Aorta (tissue), 5 donors: ENCODE measurements at regions not wholly inside any gene's neighbourhood (a gene's known extent, or its start where the extent isn't known, plus 50 kb on each side); places are given as distances from the start of the nearest gene placed in this dataset.

Source experiments
- ATAC-seq: fragments of 200-7000 bp; cut with Tn5 transposase; one replicate; pipeline ENCODE4 v1.9.1; 2022; ENCODE audit warnings: moderate library complexity; ENCODE audit not compliant: low FRiP score
- DNase-seq, 2 donors: peaks; one replicate each; pipeline ENCODE4 v3.0.0-alpha.2; 2020
- H3K27ac ChIP-seq, 2 donors: one replicate each; pipeline ENCODE4 v1.5.1; 2013; ENCODE audit warnings: low read length in 2 of 2, mild to moderate bottlenecking in 2 of 2, moderate library complexity in 2 of 2, control low read depth in 1 of 2, inconsistent platforms in 1 of 2, low read depth in 1 of 2
- H3K27me3 ChIP-seq, 2 donors: one replicate each; pipeline ENCODE4 v1.6.1; 2013; ENCODE audit warnings: control low read depth in 1 of 2, low read length in 1 of 2, mild to moderate bottlenecking in 1 of 2, moderate library complexity in 1 of 2; ENCODE audit not compliant: insufficient read depth in 2 of 2, control insufficient read depth in 1 of 2
- H3K36me3 ChIP-seq, 2 donors: one replicate each; pipeline ENCODE4 v1.6.1; 2013; ENCODE audit warnings: control low read depth in 1 of 2, low read length in 1 of 2, mild to moderate bottlenecking in 1 of 2; ENCODE audit not compliant: insufficient read depth in 2 of 2, control insufficient read depth in 1 of 2
- H3K4me1 ChIP-seq, 2 donors: one replicate each; pipeline ENCODE4 v1.6.1; 2013; ENCODE audit warnings: low read length in 2 of 2, control low read depth in 1 of 2, mild to moderate bottlenecking in 1 of 2, moderate library complexity in 1 of 2; ENCODE audit not compliant: insufficient read depth in 2 of 2, control insufficient read depth in 1 of 2
- H3K4me3 ChIP-seq, 2 donors: one replicate each; pipeline ENCODE4 v1.5.1; 2013; ENCODE audit warnings: low read length in 2 of 2, control low read depth in 1 of 2, mild to moderate bottlenecking in 1 of 2
- H3K9me3 ChIP-seq: one replicate; pipeline ENCODE4 v1.6.1; 2013; ENCODE audit warnings: mild to moderate bottlenecking, low read length; ENCODE audit not compliant: control insufficient read depth
- WGBS, 2 donors: extraction: QIAGEN DNeasy Blood & Tissue Kit; methylation state at CpG; one replicate each; pipeline ENCODE4 v1.1.7; 2013; 5-methylcytosine and 5-hydroxymethylcytosine counted together
- intact Hi-C, 2 donors: fragments of 100-400 bp; cut with DNase I; formaldehyde crosslinking; loops; one replicate each; pipeline versions ENCODE4 v1.14.2 to v1.15.0; 2022
- donor health status: healthy with polysubstance abuse.
- donor health status: Bipolar disorder and iron deficiency.
- donor health status: DM: no; HTN: no; CAD: no.
- donor health status: DM: no; HTN: no; CAD: no.
- donor health status: DM: yes; HTN: yes; CAD: no.

GRCh38 chr1:162951553-162952315 is 90.8 kb upstream of the CCDC190 start:
- 90 to 96% methylated on average over 2 of the region's 2 CpGs for WGBS, 2 donors
- no peak overlapping the region for H3K4me3 ChIP-seq
- H3K9me3 ChIP-seq: no peaks in the 10 kb centered on the region
- peaks cover 0 to 1% of the 10 kb centered on the region in 2 donors for H3K27me3 ChIP-seq
- no peak overlapping the region for H3K27ac ChIP-seq
- no peak for ATAC-seq
- DNase-seq: no peak
- intact Hi-C loops: no loop called here
- H3K36me3 ChIP-seq: no peaks in the 10 kb centered on the region
- no peaks in the 10 kb centered on the region for H3K4me1 ChIP-seq

DNA sequence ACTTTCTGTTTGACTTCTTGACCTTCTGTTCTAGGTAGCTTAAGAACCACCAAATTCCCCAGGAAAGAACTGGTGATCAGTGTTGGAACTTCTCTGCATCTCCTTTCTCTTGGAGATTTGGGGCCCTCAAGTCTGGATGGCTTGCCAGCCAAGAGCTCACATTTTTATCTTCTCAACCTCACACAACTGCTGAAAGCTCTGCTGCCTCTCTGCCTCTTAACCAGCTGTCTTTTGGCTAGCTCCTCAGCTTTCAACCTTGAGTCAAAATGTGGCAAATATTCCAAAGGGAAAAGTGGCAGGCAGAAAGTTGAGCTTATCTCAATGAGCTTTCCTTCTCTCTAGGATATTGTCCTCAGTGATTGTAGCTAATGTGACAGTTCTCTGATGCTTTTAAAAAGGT is 89.2 kb upstream of the CCDC190 start:
- intact Hi-C loops: no loop called here
- no peaks in the 10 kb centered on the region for H3K9me3 ChIP-seq
- no peaks in the 10 kb centered on the region for H3K4me1 ChIP-seq
- DNase-seq (no peak), ATAC-seq (no peak)
- H3K36me3 ChIP-seq: no peaks in the 10 kb centered on the region
- no peak overlapping the region for H3K27ac ChIP-seq
- no peaks in the 10 kb centered on the region for H3K27me3 ChIP-seq
- no peak overlapping the region for H3K4me3 ChIP-seq

DNA sequence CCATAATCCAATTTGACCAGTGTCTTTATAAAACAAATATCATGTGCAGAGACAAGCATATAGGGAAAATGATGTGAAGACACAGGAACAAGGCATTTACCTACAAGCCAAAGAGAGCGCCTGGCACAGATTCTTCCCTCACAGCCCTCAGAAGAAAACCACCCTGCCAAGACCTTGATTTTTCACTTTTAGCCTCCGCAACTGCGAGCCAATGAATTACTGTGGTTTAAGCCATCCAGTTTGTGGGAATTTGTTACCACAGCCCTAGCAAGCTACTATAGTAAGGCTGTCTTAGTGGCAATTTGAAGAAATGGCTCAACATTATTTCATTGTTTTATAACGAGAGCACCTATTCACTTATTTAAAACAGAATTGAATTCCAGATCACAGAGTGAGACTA is 85.7 kb upstream of the CCDC190 start:
- Histone ChIP-seq H3K27me3 (no peaks in the 10 kb centered on the region), H3K4me3 (no peak overlapping the region), H3K36me3 (no peaks in the 10 kb centered on the region), H3K4me1 (no peaks in the 10 kb centered on the region), H3K9me3 (no peaks in the 10 kb centered on the region), H3K27ac (no peak overlapping the region)
- 91 to 96% methylated on average over 4 of the region's 4 CpGs for WGBS, 2 donors
- DNase-seq (no peak), ATAC-seq (no peak)
- intact Hi-C loops: no loop called here

- intact Hi-C loops: no loop called here
- 95% methylated on average over 5 of the region's 5 CpGs for WGBS, 2 donors
Measured at GRCh38 chr1:162944974-162945674, 84.1 kb upstream of the CCDC190 start.

GRCh38 chr1:162943622-162944021 is 82.6 kb upstream of the CCDC190 start:
- H3K4me1 ChIP-seq: no peaks in the 10 kb centered on the region
- ATAC-seq (no peak), DNase-seq (no peak)
- no peaks in the 10 kb centered on the region for H3K27me3 ChIP-seq
- no peak overlapping the region for H3K27ac ChIP-seq
- H3K4me3 ChIP-seq: no peak overlapping the region
- H3K9me3 ChIP-seq: no peaks in the 10 kb centered on the region
- intact Hi-C loops: no loop called here
- H3K36me3 ChIP-seq: no peaks in the 10 kb centered on the region

More at GRCh38 chr1:162944974-162945674, 84.1 kb upstream of the CCDC190 start:
- Histone ChIP-seq H3K4me1 (no peaks in the 10 kb centered on the region), H3K4me3 (no peak overlapping the region), H3K9me3 (no peaks in the 10 kb centered on the region), H3K27me3 (no peaks in the 10 kb centered on the region), H3K36me3 (no peaks in the 10 kb centered on the region), H3K27ac (no peak overlapping the region)
- DNase-seq (no peak), ATAC-seq (no peak)

DNA sequence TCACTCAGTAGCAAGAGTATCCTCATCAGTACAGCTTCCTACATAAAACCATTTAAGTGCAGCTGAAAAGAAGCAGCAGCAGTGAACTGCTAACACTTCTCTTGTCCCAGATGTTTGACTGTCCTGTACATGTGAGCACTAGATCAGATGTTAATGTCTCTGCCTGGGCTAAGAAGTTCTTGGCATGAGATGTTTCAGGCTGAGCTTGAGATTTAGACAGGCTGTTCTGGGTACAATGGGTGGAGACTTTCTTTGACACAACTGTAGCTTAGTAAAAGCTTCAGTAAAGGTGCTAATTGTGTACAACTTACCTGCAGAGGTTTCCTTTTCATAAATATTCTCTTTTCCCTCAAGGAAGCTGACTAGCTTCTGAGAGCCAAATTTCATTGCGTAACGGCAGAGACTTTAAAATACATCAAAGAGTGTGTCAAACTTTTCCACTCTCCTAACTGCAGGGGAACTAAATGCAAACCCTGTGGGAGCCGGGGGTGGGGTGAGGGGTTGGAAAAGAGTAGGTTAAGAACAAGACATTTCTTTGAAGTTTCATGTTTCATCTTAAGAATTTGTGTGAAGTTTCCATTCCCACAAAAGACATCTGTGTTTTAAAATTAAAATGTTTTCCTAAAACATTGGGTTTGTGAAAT is 82.1 kb upstream of the CCDC190 start:
- no peaks in the 10 kb centered on the region for H3K4me1 ChIP-seq
- peak; percentile 30 for ATAC-seq
- WGBS, 2 donors: 28 to 35% methylated on average over 3 of the region's 3 CpGs
- H3K27me3 ChIP-seq: no peaks in the 10 kb centered on the region
- H3K27ac ChIP-seq: no peak overlapping the region
- no peaks in the 10 kb centered on the region for H3K9me3 ChIP-seq
- H3K4me3 ChIP-seq: no peak overlapping the region
- H3K36me3 ChIP-seq: no peaks in the 10 kb centered on the region
- no peak for DNase-seq
- intact Hi-C loops: no loop called here

GRCh38 chr1:162941024-162941423 is 80.0 kb upstream of the CCDC190 start:
- Histone ChIP-seq H3K4me3 (no peak overlapping the region), H3K27me3 (no peaks in the 10 kb centered on the region), H3K36me3 (no peaks in the 10 kb centered on the region), H3K9me3 (no peaks in the 10 kb centered on the region), H3K4me1 (no peaks in the 10 kb centered on the region), H3K27ac (no peak overlapping the region)
- 83 to 89% methylated on average over 3 of the region's 3 CpGs for WGBS, 2 donors
- ATAC-seq (no peak), DNase-seq (no peak)
- intact Hi-C loops: no loop called here

DNA sequence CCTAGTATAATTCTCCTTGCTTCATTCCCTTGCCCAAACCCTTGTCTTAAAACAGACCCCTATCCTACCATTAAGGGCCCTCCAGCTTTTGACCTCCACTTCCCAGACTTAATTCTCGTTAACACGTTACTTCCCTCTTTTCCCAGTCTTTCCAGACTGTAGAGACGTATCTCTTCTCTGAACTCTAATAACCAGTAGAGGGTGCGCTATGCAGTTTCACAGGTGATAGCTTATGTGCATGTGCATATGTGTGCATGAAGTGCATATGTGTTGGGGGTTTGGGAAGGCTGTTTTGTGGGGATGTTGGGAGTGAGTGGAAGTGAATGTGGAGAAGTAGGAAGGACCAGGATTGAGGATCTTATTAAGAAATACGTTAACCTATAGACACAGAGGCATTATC is 78.1 kb upstream of the CCDC190 start:
- no peak overlapping the region for H3K27ac ChIP-seq
- no peak overlapping the region for H3K4me3 ChIP-seq
- intact Hi-C loops: no loop called here
- no peaks in the 10 kb centered on the region for H3K36me3 ChIP-seq
- H3K9me3 ChIP-seq: no peaks in the 10 kb centered on the region
- no peak for DNase-seq
- no peaks in the 10 kb centered on the region for H3K27me3 ChIP-seq
- H3K4me1 ChIP-seq: no peaks in the 10 kb centered on the region
- WGBS, 2 donors: 93 to 95% methylated on average over 5 of the region's 5 CpGs
- no peak for ATAC-seq
